ENCODE measurements at regions not wholly inside any gene's neighbourhood (a gene's known extent, or its start where the extent isn't known, plus 50 kb on each side); places are given as distances from the start of the nearest gene placed in this dataset.

GRCh38 chr1:109824349-109825115 lies 60.8 kb upstream of the EPS8L3 start:
- Histone ChIP-seq H3F3A (ENCODE audit: insufficient read depth, low read length, poor library complexity, severe bottlenecking) (no peaks in the 10 kb centered on the region), H3K9me3 (ENCODE audit: low read length) (no peaks in the 10 kb centered on the region), H3K36me3 (ENCODE audit: insufficient read depth, low read length) (no peaks in the 10 kb centered on the region), H2AFZ (ENCODE audit: low read depth, low read length) (no peak overlapping the region), H3K27me3 (ENCODE audit: insufficient read depth, low read depth, low read length) (no peaks in the 10 kb centered on the region), H3K4me3 (ENCODE audit: low read length) (no peak overlapping the region), H3K9ac (ENCODE audit: low read length) (no peak overlapping the region), H3K27ac (ENCODE audit: low read length) (no peak overlapping the region), H3K9me2 (ENCODE audit: insufficient read depth, low read length) (no peaks in the 10 kb centered on the region), H3K79me2 (replicated peaks; ENCODE audit: insufficient read depth, low read length) (no peaks in the 10 kb centered on the region), H3K4me2 (ENCODE audit: low read length) (no peak overlapping the region), H4K20me1 (ENCODE audit: insufficient read depth) (no peaks in the 10 kb centered on the region)
- TF ChIP-seq TAF1 (IDR thresholded peaks at IDR 0.05; ENCODE audit: low read depth) (no peak), EZH2 (IDR thresholded peaks at IDR 0.05; ENCODE audit: borderline replicate concordance, insufficient read depth, low read length, poor library complexity, severe bottlenecking) (no peak), POLR2AphosphoS5 (IDR thresholded peaks at IDR 0.05) (no peak), CTCF (IDR thresholded peaks at IDR 0.05; ENCODE audit: poor library complexity, severe bottlenecking) (no peak), REST (IDR thresholded peaks at IDR 0.05; ENCODE audit: borderline replicate concordance) (no peak), SMC3 (conservative IDR thresholded peaks at IDR 0.05; ENCODE audit: poor library complexity) (no peak), MXI1 (conservative IDR thresholded peaks at IDR 0.05; ENCODE audit: poor library complexity, severe bottlenecking) (no peak), EP300 (conservative IDR thresholded peaks at IDR 0.05; ENCODE audit: poor library complexity, severe bottlenecking) (no peak), RAD21 (conservative IDR thresholded peaks at IDR 0.05) (no peak)

- Histone ChIP-seq H3K36me3 (ENCODE audit: insufficient read depth, low read length) (no peaks in the 10 kb centered on the region), H3K27me3 (ENCODE audit: insufficient read depth, low read depth, low read length) (no peaks in the 10 kb centered on the region), H3K27ac (ENCODE audit: low read length) (no peak overlapping the region), H3K79me2 (replicated peaks; ENCODE audit: insufficient read depth, low read length) (no peaks in the 10 kb centered on the region), H3K9me3 (ENCODE audit: low read length) (no peaks in the 10 kb centered on the region), H3K4me2 (ENCODE audit: low read length) (no peak overlapping the region), H3F3A (ENCODE audit: insufficient read depth, low read length, poor library complexity, severe bottlenecking) (no peaks in the 10 kb centered on the region), H3K4me3 (ENCODE audit: low read length) (no peak overlapping the region), H2AFZ (ENCODE audit: low read depth, low read length) (no peak overlapping the region), H4K20me1 (ENCODE audit: insufficient read depth) (no peaks in the 10 kb centered on the region), H3K9ac (ENCODE audit: low read length) (no peak overlapping the region), H3K9me2 (ENCODE audit: insufficient read depth, low read length) (no peaks in the 10 kb centered on the region)
- TF ChIP-seq CTCF (IDR thresholded peaks at IDR 0.05; ENCODE audit: poor library complexity, severe bottlenecking): no peak
- no peak for TF ChIP-seq EP300 (conservative IDR thresholded peaks at IDR 0.05; ENCODE audit: poor library complexity, severe bottlenecking)
- TF ChIP-seq POLR2AphosphoS5 (IDR thresholded peaks at IDR 0.05): no peak
- TF ChIP-seq MXI1 (conservative IDR thresholded peaks at IDR 0.05; ENCODE audit: poor library complexity, severe bottlenecking): no peak
- TF ChIP-seq SMC3 (conservative IDR thresholded peaks at IDR 0.05; ENCODE audit: poor library complexity): no peak
- TF ChIP-seq RAD21 (conservative IDR thresholded peaks at IDR 0.05): no peak
- TF ChIP-seq TAF1 (IDR thresholded peaks at IDR 0.05; ENCODE audit: low read depth): no peak
- TF ChIP-seq REST (IDR thresholded peaks at IDR 0.05; ENCODE audit: borderline replicate concordance): no peak
- no peak for TF ChIP-seq EZH2 (IDR thresholded peaks at IDR 0.05; ENCODE audit: borderline replicate concordance, insufficient read depth, low read length, poor library complexity, severe bottlenecking)
Measured at GRCh38 chr1:109823543-109824348, 60.0 kb upstream of the EPS8L3 start.

Data from neural cell (in vitro differentiated cells).